T-helper 22 cell (primary cell): ENCODE measurements at regions not wholly inside any gene's neighbourhood (a gene's known extent, or its start where the extent isn't known, plus 50 kb on each side); places are given as distances from the start of the nearest gene placed in this dataset.

ENCODE experiments used
- DNase-seq: peaks from one replicate; pipeline ENCODE4 v3.0.0-alpha.2; 2020; ENCODE audit warnings: low read depth

DNA sequence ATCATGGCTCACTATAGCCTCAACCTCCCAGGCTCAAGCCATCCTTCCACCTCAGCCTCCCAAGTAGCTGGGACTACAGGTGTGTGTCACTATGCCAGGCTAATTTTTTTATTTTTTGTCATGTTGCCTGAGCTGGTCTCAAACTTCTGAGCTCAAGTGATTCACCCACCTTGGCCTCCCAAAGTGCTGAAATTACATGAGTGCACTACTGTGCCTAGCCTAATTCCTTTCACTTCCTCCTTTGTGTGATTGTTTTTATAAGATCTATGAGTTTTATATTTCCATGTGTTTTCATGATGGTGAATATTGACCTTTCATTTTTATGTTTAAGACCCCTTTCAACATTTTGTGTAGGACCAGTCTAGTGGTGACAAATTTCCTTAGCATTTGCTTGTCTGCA is 55.2 kb upstream of the IL12B start:
- no peak for DNase-seq

DNA sequence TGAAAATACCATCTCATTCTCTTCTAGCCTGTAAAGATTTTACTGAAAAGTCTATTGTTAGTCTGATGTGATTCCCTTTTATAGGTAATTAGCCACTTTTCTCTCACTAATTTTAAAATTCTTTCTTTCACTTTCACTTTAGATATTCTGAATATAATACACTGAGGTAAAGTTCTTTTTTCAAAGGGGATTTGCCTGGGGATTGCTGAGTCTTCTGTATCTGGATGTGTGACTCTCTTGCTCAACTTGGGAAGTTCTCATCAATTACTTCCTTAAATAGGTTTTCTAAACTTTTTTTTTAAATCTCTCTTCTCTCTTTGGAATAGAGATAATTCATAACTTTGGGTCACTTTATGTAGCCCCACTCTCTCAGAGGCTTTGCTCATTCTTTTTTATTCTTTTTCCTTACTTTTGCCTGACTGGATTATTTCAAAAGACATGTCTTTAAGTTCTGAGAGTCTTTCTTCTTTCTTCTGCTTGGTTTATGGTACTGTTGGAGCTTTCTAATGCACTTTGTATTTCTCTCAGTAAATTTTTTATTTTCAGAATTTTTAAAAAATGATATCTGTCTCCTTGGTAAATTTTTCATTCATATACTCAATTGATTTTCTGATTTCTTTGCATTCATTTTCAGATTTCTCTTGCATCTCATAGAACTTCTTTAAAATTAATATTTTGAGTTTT is 55.9 kb upstream of the IL12B start:
- no peak for DNase-seq

DNA sequence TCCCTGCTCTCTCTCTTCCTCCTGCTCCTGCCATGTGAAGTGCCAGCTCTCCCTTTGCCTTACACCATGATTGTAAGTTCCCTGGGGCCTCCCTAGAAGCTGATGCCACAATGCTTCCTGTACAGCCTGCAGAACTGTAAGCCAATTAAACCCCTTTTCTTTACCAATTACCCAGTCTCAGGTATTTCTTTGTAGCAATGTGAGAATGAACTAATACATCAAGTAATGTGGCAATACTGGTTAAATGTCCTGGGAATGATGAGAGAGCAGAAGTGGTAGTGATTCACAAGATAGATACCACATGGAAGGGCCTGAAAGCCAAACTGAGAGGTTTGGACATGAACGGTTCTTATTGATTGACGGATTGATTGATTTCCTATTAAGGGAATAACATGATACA is 62.6 kb upstream of the IL12B start:
- no peak for DNase-seq

DNA sequence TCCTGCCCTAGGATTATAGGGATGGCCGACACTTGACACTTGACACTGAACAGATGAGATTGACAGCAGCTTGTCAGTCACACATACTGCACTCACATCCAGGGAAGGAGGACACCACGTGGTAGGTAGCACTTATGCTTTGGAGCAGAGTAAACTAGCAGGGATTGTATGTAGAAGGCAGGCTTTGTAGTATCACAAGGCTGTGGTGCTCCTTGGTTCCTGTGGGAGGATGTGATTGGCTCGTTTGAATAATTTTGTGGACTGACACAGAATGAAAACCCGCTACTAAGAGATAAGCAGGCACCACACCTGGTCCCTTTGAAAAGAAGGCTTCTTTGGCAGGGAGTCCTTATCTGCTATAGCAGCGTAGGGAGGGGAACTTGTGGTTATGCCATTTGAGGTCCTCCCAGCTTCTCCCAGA is 63.6 kb upstream of the IL12B start:
- no peak for DNase-seq

DNA sequence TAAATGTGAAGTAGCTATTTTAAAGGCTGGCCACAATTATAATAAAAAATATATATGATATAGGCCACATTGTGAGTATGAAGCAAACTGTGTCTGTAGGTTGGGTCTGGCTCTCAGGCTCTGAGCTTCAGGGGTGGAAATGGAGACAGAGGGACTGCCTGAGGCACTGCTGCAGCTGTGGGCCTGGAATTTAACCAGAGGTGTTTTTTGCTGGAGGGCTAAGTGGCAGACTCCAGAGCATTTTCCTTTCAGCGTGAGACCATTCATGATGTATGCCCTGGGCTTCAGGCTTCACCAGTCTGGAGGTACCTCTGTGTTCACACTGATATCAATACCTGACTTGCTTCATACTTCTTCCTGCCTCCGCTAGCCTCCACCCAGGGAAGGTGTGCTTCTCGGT is 64.9 kb upstream of the IL12B start:
- DNase-seq, result no peak

DNA sequence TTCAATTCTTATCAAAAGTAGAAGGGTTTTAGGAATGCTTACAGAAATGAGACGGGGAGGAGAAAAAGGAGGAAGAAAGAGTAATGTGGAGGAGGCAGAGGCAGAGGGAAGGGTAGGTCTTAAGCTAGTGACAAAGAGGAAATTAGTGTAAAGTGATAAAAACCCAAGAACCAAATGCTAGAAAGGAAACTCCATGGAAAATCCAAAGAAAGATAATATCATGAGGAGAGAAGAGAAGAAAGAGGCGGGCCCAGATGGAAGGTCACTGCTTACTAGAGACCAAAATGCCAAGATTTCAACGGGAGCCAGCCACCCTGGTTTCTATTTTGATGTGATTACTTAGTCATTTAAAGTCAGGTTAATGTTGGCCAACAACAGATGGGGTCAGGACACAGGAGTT is 68.6 kb upstream of the IL12B start:
- DNase-seq, result no peak

DNA sequence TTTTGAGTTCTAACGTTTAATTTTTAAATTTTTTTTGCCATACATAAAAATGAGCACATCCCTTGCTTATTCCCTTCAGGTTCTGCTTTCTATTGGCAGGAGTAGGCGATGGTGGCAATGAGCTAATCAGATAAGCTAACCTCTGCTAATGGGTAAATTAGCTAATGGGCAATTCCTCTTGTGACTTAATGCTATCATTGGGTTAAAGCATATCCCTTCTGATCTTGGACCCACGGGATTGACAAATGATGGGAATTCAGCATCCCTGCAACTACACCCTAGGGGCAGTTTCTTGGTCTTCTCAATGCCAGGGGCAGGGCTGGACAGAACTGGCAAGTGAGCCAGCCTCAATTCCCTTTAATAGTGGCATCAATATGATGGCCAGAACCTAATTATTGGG is 70.2 kb upstream of the IL12B start:
- no peak for DNase-seq

DNA sequence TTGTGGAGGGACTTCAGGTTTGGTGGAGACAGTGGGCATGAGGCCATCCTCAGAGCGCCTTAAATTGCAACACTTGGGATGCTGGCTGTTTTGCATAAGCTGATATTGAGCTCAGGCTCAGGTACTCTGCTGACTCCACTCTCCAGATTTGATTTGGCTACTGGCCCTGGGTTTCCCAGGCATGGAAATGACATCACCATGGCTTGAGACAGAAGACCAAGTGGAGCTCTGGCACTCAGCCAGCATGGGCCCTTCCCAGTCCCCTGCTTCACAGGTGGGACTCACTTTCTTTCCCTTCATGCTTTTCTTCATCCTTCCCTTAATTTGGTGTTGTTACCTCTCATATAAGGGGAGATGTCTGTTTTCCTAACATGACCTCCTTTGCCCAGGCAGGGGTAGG is 72.0 kb upstream of the IL12B start:
- no peak for DNase-seq

DNA sequence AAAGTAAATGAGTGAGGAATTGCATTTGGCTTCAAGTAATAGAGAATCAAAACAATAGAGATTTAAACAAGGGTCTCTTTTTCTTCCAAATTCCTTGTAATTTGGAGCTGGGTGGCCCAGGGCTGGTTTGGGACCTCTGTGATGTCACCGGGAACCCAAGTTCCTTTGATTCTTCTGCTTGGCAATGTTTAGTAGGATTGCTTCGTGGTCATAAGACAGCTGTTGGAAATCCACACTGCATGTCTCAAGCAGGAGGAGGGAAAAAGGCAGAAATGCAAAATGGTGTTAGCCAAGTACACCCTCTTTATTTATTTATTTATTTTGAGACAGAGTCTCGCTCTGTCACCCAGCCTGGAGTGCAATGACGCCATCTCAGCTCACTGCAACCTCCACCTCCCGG is 72.6 kb upstream of the IL12B start:
- no peak for DNase-seq

DNA sequence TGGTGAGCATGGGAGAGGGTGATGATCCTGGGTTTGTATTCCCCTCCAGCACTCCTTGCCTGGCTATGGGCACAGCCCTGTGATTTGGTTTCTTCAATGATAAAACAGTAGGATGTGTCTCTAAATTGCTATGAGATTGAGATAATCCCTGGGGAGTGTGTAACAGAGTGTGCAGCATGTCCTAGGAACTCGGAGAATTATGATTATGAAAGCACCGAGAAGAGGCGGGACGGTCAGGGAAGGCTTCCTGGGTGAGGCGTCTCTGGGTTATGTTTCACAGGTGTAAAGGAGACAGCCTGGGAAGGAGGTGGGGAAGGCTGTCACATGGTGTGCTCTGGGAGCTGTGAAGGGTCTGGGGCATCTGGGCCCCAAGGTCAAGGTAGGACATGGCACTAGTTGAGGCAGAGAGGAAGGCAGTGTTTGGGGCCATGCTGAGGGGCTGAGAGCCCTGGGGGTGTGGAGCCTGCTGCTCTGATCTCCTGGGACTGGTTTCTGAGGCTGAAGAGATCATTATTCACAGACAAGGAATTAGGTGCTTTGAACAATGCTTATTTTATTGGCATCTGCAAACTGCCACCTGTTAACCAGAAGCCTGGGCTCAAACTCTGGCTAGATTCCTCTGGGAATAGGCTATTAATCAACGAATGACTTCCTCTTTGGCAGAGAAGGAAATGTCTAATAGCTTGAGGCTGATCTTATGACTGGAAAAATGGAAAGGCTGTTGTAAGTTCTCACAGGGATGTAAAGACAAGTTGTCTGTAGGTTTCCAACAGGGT is 73.8 kb upstream of the IL12B start:
- no peak for DNase-seq

DNA sequence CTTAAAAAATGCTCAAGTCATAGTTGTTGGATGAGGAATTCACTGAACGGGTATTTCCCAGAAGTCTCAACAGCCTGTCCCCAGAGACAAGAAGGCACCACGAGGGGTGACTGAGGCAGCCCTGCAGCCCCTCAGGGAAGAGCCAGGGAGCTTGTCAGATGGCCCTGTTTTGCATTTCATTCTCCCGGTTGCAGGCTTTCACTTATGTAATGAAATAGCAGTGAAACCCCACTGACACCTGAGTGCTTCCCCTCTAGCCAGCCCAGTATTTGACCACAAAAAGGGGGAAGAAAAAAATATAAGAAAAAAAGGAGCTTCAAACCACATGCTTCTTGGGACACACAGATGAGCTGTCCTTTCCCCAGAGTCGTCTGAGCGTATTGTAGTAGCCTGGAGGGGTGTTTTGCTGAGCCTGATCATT is 75.3 kb upstream of the IL12B start:
- DNase-seq, result no peak

DNA sequence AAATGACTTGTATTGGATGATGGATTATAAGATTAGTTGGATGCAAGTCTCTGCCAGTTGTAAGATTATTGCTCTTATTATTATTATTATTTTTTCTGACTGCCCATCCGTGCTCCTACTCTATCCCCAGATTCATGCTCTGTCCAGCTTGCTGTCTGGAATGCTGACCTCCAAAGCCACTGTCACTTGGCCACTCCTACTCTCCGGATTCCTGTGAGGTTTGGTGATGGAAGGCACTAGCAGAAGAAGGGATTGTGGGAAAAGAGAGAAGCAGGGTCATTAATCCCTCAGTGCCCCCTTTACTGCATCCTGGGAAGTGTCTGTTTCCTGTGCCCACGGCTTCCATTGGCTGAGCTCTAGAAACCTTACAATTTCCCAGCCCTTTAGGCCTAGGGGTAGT is 76.3 kb upstream of the IL12B start:
- DNase-seq, result no peak

DNA sequence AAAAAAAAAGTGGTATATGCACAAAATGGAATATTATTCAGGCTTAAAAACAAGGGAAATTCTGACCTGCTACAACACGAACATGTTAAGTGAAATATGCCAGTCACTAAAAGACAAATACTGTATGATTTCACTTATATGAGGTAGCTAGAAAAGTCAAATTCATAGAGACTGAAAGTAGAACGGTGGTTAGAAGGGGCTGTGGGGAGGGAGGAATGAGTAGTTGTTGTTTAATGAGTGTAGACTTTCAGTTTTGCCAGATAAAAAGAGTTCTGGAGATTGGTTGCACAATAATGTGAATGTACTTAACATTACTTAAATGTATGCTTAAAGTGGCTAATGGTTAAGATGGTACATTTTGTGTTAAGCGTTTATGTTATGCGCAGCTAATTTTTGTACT is 79.5 kb upstream of the IL12B start:
- no peak for DNase-seq

DNA sequence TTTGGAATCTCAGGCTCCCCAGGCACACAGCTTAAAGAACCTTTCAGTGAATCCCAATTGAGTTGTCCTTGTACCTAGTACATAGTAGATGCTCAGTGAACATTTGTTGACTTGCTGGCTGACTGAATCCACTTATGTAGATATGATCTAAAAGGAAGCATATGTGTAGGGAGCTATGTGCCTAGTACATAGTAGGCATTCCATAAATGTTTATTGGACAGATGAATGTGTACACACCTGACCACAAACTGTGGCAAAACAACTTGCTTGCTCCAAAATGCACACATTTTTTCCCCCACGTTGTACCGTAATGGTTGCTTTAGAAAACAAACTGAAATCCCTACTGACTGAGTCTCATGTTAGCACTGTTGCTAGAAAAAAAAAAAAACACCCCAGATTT is 80.2 kb upstream of the IL12B start:
- no peak for DNase-seq

DNA sequence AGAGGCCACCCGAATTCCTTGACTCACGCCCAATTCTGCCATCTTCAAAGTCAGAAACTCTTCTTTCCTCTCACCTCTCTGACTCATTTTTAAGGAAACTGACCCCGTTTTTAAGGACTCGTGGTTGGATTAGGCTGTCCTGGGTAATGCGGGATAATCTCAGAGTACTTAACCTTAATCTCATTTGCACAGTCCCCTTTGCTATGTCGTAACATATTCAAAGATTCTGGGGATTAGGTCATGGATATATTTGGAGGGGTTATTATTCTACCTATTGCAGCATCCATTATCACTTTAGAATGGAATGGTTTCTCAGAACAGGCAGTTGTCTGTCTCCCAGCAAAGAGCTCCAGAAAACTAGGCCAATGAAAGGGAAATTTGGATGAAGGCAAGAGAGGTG is 80.8 kb upstream of the IL12B start:
- DNase-seq, result no peak

DNA sequence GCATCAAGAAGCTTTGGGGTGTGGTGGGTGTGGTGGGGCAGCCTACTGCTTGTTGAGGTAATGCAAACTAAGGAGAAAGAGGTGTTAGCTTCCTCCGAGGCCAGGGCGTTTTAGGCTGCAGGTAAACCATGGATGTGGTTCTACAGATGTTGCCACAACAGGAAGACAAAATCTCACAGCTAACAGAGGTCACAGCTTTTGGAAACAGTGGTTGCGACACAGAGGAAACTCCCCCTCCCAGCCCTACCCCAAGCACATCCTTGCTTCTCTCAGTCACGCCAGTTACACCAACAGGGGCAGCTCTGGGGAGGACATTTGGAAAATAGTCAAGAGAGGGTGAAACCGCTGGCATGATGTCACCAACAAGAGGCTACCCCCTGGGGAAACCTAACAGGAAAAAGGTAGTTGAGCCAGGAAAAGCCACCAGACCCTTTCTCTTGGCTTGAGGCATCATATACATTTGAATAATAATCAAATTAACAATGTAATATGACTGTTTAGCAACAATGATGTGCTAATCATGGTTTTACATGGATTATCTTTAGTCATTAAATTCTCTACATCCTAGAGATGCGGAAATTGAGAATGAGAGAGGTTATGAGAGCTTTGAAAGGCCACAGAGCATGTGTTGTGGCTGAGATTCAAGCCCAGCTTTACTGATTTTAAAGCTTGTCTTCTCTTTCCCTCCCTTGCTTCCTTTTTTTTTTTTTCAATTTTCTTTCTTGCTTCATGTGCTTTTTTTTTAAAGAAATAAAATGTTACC is 82.2 kb upstream of the IL12B start:
- peak; percentile 62 for DNase-seq

DNA sequence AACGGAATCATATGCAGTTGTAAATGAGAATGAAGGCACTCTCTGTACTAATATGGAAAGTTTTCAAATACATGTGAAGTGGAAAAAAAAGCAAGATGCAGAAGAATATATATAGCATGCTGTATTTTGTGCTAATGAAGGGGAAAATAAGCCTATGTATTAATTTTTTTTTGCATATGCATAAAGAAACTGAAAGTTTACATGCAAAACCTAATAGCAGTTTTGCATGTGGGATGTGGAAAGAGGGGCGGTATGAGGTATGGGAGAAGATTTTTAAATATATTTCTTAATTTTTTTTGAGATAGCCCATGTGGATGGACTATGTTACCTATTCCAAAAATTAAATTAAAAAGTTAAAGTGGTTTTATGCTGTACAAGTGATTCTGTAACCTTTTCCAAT is 83.7 kb upstream of the IL12B start:
- DNase-seq, result no peak

DNA sequence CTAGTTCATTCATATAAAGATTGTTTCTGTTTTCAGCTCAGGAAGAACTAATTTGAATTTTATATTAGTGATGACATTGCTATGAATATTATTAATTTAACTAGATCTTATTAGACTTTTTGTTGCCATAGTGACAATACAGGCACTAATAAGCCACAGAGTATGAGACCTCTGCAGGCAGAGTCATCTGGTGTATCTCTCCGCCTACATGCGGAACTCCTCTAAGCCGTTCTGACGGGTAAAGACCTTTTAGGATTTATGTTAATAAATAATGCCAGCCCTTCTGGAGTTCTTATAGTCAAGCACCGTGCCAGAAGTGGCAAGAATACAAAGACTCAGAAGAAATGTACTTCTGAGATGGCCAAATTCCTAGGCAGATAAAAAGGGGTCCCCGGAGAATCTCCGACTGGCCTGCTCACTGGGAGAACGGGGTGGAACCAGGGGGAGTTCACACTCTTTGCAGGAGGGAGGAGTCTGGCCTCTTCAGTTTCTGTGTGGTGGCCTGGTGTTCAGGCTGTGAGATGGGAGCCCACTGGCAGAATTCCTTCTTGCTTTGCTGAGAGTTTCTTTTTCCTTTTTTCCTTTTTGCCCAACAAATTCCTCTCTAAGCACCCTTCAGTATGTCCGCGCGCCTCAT is 85.1 kb upstream of the IL12B start:
- no peak for DNase-seq

DNA sequence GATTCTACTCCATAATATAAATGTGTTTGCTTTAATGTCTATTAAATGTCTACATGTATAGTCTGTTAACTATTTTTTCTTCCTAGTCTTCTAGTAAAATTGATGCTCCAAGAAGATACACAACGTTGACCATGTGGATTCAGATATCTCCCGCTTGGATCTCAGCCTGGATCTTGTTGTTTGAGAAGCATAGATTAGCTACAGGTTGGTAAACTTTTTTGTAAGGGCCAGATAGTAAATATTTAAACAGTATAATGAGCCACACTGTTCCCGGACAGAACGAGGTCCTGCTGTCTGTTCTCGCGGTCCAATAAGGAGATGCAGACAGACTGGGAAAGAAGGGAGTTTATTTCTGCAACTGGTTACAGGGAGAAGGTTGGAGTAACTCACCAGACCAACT is 86.2 kb upstream of the IL12B start:
- DNase-seq, result no peak

DNA sequence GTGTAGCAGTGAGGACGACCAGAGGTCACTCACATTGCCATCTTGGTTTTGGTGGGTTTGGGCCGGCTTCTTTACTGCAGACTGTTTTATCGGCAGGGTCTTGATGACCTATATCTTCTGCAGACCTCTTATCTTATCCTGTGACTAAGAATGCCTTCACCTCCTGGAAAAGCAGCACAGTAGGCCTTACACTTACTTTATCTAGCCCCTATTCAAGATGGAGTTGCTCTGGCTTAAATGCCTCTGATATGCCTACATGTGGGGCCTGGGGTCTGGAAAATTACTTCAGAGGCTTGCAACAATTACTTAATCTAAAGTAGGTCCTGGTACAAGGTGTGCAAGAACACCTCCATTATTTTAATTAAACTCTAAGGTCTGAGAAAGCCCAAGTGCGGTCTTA is 86.9 kb upstream of the IL12B start:
- no peak for DNase-seq

DNA sequence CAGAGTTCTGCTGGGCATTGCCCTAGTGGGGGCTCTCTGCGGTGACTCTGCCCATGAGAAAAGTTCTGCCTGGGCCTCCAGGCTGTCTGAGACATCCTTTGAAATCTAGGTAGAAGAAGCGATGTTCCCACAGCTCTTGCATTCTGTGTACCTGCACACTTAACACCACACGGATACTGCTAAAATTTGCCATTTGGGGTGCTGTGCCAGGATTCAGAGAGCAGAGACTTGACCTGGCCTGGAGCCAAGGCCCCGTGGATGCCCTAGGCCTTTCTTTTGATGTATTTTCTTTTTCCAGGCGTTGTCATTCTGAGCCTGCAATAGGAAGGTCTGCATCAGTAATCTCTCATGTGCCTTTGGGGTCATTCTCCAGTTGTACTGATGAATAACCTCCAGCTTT is 89.3 kb upstream of the IL12B start:
- DNase-seq, result no peak

DNA sequence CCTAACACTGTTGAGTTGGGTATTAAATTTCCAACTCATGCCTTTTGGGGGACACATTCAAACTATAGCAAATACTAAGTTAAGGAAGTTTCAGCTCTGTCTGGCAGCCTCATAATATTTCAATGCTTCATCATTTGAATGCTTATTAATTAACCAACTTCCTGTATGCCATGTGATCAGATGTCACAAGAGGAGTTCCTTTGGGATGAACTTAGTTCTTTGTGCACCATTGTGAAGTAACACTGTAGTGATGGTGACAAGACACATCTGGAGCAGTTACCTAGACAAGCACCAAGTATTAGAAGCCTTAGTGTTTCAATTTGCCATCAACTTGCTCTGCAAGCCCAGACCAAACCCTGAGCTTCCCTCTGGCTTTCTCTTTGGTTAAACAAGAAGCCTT is 90.7 kb upstream of the IL12B start:
- DNase-seq, result no peak

DNA sequence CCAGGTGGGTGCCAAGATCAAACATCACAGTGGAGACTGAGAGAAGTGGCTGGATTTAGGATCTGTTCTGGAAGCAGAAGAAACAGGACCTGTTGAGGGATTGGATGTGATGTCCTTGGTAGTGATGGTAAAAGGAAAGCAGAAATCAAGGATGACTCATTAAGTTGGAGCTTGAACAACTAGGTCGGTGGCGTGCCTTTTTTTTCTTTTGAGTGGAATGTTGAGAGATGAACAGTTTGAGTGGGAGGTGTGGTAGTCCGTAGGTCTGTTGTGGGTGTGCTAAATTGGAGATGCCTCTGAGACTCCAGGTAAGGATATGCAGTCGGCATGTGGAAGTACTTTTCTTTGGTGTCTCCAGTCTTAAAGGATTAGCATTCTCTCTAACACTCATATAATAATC is 92.1 kb upstream of the IL12B start:
- no peak for DNase-seq
